Stimulated activated CD4-positive, alpha-beta T cell treated with anti-CD3 and anti-CD28 coated beads, Interleukin-4, amount 100 ng/mL, for 1 hour (primary cell): ENCODE measurements at regions not wholly inside any gene's neighbourhood (a gene's known extent, or its start where the extent isn't known, plus 50 kb on each side); places are given as distances from the start of the nearest gene placed in this dataset.
"Not testable (repeated sequence)": the region's sequence is repeated elsewhere in the genome, so short reads cannot be mapped to it uniquely, and the experiment has no call there.

Experiments
- DNase-seq: peaks from one replicate; pipeline ENCODE4 v3.0.0-alpha.2; 2020

GRCh38 chr7:17440025-17440784, 141.8 kb downstream of the AHR start:
- not testable (repeated sequence) for DNase-seq

DNA sequence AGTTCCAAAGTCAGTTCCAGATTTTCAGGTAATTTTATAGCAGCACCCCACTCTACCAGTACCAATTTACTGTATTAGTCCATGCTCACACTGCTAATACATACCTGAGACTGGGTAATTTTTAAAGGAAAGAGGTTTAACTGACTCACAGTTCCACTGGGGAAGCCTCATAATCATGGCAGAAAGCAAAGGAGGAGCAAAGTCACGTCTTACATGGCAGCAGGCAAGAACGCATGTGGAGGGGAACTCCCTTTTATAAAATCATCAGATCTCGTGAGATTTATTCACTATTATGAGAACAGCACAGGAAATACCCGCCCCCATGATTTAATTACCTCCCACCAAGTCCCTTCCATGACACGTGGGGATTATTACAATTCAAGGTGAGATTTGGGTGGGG, 142.4 kb downstream of the AHR start:
- no peak for DNase-seq

DNA sequence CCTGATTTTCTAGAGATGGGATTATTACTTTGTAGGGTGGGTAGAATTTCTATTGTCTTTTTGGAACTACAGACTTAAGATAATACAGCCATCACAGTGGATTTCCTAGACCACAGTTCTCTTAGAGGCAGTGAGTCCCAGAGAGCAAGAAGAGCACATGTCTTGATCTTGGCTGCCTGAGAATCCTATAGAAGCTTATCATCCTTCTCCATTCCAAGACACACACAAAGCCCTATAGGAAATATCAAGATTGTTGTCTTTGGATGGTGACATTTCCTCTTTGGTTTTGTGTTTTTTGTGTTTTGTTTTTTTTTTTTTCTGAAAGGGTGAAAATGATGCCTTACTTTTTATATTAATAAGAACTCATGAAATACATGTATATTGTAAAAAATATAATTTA, 143.1 kb downstream of the AHR start:
- DNase-seq: no peak

GRCh38 chr7:17444151-17444550, 145.7 kb downstream of the AHR start:
- no peak for DNase-seq

GRCh38 chr7:17444673-17445072, 146.2 kb downstream of the AHR start:
- DNase-seq: no peak

- no peak for DNase-seq
Observed at GRCh38 chr7:17446340-17446739, 147.9 kb downstream of the AHR start.

DNA sequence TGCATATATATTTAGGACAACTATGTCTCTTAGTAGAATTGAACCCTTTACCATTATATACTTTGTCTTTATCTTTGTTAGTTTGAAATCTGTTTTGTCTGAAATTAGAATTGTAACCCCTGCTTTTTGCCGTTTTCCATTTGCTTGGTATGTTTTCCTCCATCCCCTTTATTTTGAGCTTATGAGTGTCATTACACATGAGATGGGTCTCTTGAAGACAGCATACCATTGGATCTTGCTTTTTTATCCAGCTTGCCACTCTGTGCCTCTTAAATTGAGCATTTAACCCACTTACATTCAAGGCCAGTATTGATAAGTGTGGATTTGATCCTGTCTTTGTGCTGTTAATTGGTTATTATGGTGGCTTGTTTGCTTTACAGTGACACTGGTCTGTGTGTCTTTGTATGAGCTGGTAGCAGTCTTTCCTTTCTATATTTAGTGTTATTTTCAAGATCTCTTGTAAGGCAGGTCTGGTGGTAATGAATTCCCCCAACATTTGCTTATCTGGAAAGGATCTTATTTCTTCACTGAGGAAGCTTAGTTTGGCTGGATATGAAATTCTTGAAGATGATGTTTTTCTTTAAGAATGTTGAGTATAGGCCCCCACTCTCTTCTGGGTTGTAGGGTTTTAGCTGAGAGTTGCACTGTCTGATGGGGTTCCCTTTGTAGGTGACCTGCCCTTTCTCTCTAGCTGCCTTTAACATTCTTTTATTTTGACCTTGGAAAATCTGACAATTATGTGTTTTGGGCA, 149.5 kb downstream of the AHR start:
- DNase-seq: no peak

GRCh38 chr7:17448479-17449423, 150.3 kb downstream of the AHR start:
- DNase-seq: no peak

DNA sequence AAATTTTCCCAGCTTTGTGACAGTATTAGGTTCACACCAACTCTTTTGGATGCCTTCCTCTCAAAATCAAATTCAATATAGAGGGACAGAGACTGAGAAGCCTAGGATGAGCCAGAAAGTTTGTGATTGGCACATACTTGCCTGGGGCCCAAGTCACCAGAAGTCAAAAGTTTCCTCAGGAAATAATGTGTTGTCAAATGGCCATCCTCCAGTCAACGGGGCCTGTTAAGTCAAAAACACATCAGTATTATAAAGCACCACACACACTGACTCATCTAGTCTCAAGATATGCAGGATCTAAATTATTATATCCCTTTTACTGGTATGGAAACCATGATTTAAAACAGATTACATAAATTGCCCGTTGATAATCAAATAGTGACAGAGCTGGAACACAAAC, 158.1 kb downstream of the AHR start:
- DNase-seq: no peak

GRCh38 chr7:17460001-17460400, 161.5 kb downstream of the AHR start:
- DNase-seq: no peak

GRCh38 chr7:17460665-17461064, 162.2 kb downstream of the AHR start:
- DNase-seq: no peak

DNA sequence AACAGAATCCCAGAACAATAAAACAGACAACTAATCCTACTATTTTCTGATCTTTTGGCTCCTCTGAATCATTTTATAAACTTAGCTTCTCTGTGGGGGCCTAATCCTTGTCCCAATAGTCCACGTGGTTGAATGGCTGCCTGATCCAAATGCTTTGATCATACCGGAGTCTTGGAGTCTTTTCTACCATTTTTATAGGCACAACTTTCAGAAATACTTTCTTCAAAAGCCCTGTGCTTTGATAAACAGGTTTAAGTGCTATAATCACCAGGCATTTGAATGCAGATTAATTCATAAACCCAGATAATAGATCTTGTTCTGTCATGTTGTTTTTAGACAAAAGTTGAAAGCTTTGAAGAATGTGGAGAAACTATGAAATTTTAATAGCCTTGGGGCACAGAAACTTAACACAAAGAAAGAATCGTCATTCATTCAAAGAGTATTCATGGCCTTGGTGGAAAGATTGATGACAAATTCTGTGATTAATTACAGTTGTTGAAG, 163.7 kb downstream of the AHR start:
- no peak for DNase-seq

DNA sequence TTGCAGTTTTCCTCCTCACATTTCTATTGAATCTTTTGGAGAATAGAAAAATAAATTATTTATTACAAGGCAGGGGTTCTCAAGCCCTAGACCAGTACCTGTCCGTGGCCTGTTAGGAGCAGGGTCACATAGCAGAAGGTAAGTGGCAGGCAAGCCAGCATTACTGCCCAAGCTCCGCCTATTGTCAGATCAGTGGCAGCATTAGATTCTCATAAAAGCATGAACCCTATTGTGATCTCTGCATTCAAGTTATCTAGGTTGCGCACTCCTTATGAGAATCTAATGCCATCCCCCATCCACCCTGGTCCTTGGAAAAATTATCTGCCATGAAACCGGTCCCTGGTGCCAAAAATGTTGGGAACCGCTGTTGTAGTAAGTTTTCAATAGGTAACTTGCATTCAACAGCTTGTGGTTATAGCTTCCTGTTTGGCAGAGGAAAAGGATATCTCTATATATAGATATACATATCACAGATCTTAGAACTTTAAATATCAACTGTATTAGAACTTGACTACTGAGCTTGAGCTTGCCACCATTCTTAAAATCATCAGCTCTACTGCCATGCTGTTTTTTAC, 165.1 kb downstream of the AHR start:
- DNase-seq: no peak

- no peak for DNase-seq
Observed at GRCh38 chr7:17466216-17466615, 167.8 kb downstream of the AHR start.

DNA sequence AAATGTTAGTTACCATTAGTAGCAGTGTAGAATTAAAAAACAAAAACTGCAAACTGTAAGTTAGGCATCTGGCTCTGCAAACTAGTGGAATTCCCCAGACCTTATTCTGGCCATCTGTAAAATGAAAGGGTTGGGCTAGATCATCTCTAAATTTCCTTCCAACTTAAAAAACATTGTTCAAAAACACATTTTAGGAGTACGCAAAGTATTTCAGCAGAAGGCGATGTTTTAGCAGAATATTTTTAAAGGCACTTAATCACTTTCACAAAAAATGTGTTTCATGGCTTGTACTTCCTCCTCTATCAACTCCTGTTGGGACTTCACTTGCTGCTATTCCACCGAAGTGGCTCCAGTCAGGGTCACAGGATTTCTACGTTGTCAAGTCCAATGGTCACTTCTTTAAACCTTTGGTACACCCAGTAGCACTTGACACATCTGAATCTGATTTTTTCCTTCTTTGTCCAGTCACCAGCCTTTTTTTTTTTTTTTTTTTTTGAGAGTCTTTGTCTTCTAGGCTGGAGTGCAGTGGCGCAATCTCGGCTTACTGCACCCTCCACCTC, 169.0 kb downstream of the AHR start:
- DNase-seq: no peak

- no peak for DNase-seq
Observed at GRCh38 chr7:17471325-17471724, 172.9 kb downstream of the AHR start.

DNA sequence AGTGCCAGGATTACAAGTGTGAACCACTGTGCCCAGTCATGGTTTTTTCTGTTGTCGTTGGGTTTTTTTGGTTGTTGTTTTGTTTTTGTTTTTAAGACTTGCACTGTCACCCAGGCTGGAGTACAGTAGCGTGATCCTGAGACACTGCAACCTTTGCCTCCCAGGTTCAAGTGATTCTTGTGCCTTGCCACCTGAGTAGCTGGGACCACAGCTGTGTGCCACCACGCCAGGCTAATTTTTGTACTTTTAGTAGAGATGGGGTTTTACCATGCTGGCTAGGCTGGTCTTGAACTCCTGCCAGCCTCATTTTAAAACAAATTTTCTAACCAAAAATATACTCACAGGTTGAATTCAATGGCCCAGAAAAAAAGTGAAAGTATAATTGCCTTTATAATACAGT, 174.1 kb downstream of the AHR start:
- DNase-seq: no peak

- DNase-seq: no peak
Observed at GRCh38 chr7:17472939-17473338, 174.5 kb downstream of the AHR start.

- DNase-seq: no peak
Observed at GRCh38 chr7:17474724-17475344, 176.4 kb downstream of the AHR start.

DNA sequence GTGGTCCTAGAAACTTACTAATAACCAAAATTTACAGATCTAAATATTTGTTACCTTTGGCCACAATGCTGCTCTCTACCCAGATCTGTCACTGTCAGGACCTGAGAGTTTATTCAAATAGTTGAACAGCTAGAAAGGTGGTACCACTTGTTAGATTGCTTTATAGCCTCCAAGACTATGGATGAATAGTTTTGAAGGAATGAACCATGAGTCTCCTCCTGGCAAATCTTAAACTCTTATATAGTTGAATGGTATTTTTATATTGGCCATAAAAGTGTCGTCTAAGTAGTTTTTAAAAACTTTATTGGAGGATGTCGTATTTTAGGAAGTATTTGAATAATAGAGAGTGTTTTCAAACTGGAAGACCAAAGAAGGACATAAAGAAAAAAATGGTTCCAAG, 178.7 kb downstream of the AHR start:
- no peak for DNase-seq

DNA sequence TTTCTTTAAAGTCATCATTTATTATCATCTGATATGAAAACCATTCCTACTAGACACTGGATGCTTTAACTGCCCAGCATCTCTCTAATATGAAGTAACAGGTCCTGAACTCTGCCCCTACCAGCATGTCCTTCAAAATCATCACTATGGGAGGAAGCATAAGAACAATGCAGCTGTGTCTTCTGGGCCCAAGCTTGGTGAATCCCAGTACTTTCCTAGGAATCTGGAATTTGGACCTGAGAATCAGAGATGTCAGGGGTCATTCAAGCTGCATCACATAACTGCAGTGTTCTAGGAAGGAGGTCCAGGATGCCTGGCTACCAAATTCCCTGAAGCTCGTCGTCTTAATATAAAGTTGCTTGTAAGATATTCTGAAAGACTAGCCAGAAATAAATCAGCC, 182.7 kb downstream of the AHR start:
- no peak for DNase-seq

- DNase-seq: no peak
Observed at GRCh38 chr7:17485368-17485767, 186.9 kb downstream of the AHR start.
